ENCODE measurements at regions not wholly inside any gene's neighbourhood (a gene's known extent, or its start where the extent isn't known, plus 50 kb on each side); places are given as distances from the start of the nearest gene placed in this dataset.

- TF ChIP-seq CTCF (IDR thresholded peaks at IDR 0.05) (no peak), POLR2A (IDR thresholded peaks at IDR 0.05) (no peak)
Measured at GRCh38 chr4:123575291-123575690, 178.7 kb downstream of the SPRY1 start.

All from esophagus squamous epithelium (tissue), 4 donors.